ENCODE measurements at regions not wholly inside any gene's neighbourhood (a gene's known extent, or its start where the extent isn't known, plus 50 kb on each side); places are given as distances from the start of the nearest gene placed in this dataset.

GRCh38 chr11:71148716-71149115 lies 103.7 kb downstream of the SHANK2 start:
- TF ChIP-seq, protein P1, sequence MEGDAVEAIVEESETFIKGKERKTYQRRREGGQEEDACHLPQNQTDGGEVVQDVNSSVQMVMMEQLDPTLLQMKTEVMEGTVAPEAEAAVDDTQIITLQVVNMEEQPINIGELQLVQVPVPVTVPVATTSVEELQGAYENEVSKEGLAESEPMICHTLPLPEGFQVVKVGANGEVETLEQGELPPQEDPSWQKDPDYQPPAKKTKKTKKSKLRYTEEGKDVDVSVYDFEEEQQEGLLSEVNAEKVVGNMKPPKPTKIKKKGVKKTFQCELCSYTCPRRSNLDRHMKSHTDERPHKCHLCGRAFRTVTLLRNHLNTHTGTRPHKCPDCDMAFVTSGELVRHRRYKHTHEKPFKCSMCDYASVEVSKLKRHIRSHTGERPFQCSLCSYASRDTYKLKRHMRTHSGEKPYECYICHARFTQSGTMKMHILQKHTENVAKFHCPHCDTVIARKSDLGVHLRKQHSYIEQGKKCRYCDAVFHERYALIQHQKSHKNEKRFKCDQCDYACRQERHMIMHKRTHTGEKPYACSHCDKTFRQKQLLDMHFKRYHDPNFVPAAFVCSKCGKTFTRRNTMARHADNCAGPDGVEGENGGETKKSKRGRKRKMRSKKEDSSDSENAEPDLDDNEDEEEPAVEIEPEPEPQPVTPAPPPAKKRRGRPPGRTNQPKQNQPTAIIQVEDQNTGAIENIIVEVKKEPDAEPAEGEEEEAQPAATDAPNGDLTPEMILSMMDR (IDR thresholded peaks at IDR 0.05) = no peak
- TF ChIP-seq ZFX (IDR thresholded peaks at IDR 0.05; ENCODE audit: borderline replicate concordance) = no peak

All from 22Rv1 (cell line).